ENCODE measurements at regions not wholly inside any gene's neighbourhood (a gene's known extent, or its start where the extent isn't known, plus 50 kb on each side); places are given as distances from the start of the nearest gene placed in this dataset.

GRCh38 chr11:8779732-8780131 is 97.1 kb downstream of the RPL27A start:
- H3K4me2 ChIP-seq (ENCODE audit: low read length) = no peak overlapping the region
- H3K4me1 ChIP-seq = no peaks in the 10 kb centered on the region
- H3K27ac ChIP-seq = no peak overlapping the region

GRCh38 chr11:8784954-8785353 is 102.4 kb downstream of the RPL27A start:
- no peak for TF ChIP-seq CTCF (IDR thresholded peaks at IDR 0.05)
- Histone ChIP-seq H3K27me3 (ENCODE audit: control insufficient read depth, insufficient read depth, low read length) (no peaks in the 10 kb centered on the region), H3K9ac (no peak overlapping the region), H3K9me3 (ENCODE audit: control insufficient read depth, low read length) (no peaks in the 10 kb centered on the region), H3K36me3 (ENCODE audit: control insufficient read depth, insufficient read depth, low read length) (no peaks in the 10 kb centered on the region), H3K4me2 (ENCODE audit: low read length) (no peak overlapping the region), H3K4me3 (ENCODE audit: low read depth, low read length) (no peak overlapping the region), H3K4me1 (peaks cover 2% of the 10 kb centered on the region), H3K27ac (no peak overlapping the region), H3K79me2 (peaks cover 8% of the 10 kb centered on the region), H2AFZ (no peak overlapping the region)

More at GRCh38 chr11:8779732-8780131, 97.1 kb downstream of the RPL27A start:
- TF ChIP-seq CTCF (IDR thresholded peaks at IDR 0.05) = no peak
- no peaks in the 10 kb centered on the region for H3K36me3 ChIP-seq (ENCODE audit: control insufficient read depth, insufficient read depth, low read length)
- H3K9ac ChIP-seq = no peak overlapping the region
- H3K4me3 ChIP-seq (ENCODE audit: low read depth, low read length) = no peak overlapping the region
- no peak overlapping the region for H2AFZ ChIP-seq
- no peaks in the 10 kb centered on the region for H3K9me3 ChIP-seq (ENCODE audit: control insufficient read depth, low read length)
- H3K27me3 ChIP-seq (ENCODE audit: control insufficient read depth, insufficient read depth, low read length) = no peaks in the 10 kb centered on the region
- H3K79me2 ChIP-seq = peaks cover 4% of the 10 kb centered on the region

GRCh38 chr11:8785457-8785856 is 102.9 kb downstream of the RPL27A start:
- no peak overlapping the region for H3K9ac ChIP-seq
- no peak overlapping the region for H3K27ac ChIP-seq
- H3K4me2 ChIP-seq (ENCODE audit: low read length) = no peak overlapping the region
- peaks cover 7% of the 10 kb centered on the region for H3K79me2 ChIP-seq
- H3K36me3 ChIP-seq (ENCODE audit: control insufficient read depth, insufficient read depth, low read length) = no peaks in the 10 kb centered on the region
- TF ChIP-seq CTCF (IDR thresholded peaks at IDR 0.05) = no peak
- no peak overlapping the region for H3K4me3 ChIP-seq (ENCODE audit: low read depth, low read length)
- peaks cover 2% of the 10 kb centered on the region for H3K4me1 ChIP-seq
- no peaks in the 10 kb centered on the region for H3K9me3 ChIP-seq (ENCODE audit: control insufficient read depth, low read length)
- H2AFZ ChIP-seq = no peak overlapping the region
- H3K27me3 ChIP-seq (ENCODE audit: control insufficient read depth, insufficient read depth, low read length) = no peaks in the 10 kb centered on the region

- no peak overlapping the region for H2AFZ ChIP-seq
- H3K9me3 ChIP-seq (ENCODE audit: control insufficient read depth, low read length) = no peaks in the 10 kb centered on the region
- H3K27ac ChIP-seq = no peak overlapping the region
- H3K79me2 ChIP-seq = peaks cover 6% of the 10 kb centered on the region
- TF ChIP-seq CTCF (IDR thresholded peaks at IDR 0.05) = no peak
- no peak overlapping the region for H3K9ac ChIP-seq
- no peak overlapping the region for H3K4me2 ChIP-seq (ENCODE audit: low read length)
- no peaks in the 10 kb centered on the region for H3K36me3 ChIP-seq (ENCODE audit: control insufficient read depth, insufficient read depth, low read length)
- no peak overlapping the region for H3K4me3 ChIP-seq (ENCODE audit: low read depth, low read length)
- H3K27me3 ChIP-seq (ENCODE audit: control insufficient read depth, insufficient read depth, low read length) = no peaks in the 10 kb centered on the region
- H3K4me1 ChIP-seq = peaks cover 2% of the 10 kb centered on the region
Measured at GRCh38 chr11:8785998-8786397, 103.4 kb downstream of the RPL27A start.

- H3K9me3 ChIP-seq (ENCODE audit: control insufficient read depth, low read length) = no peaks in the 10 kb centered on the region
- peaks cover 2% of the 10 kb centered on the region for H3K4me1 ChIP-seq
- no peak overlapping the region for H3K27ac ChIP-seq
- no peaks in the 10 kb centered on the region for H3K27me3 ChIP-seq (ENCODE audit: control insufficient read depth, insufficient read depth, low read length)
- no peak overlapping the region for H3K9ac ChIP-seq
- no peak for TF ChIP-seq CTCF (IDR thresholded peaks at IDR 0.05)
- H2AFZ ChIP-seq = no peak overlapping the region
- H3K4me2 ChIP-seq (ENCODE audit: low read length) = no peak overlapping the region
- no peak overlapping the region for H3K4me3 ChIP-seq (ENCODE audit: low read depth, low read length)
- no peaks in the 10 kb centered on the region for H3K36me3 ChIP-seq (ENCODE audit: control insufficient read depth, insufficient read depth, low read length)
- peaks cover 6% of the 10 kb centered on the region for H3K79me2 ChIP-seq
Measured at GRCh38 chr11:8786933-8787332, 104.3 kb downstream of the RPL27A start.
